Naive B cell (primary cell): ENCODE measurements at regions not wholly inside any gene's neighbourhood (a gene's known extent, or its start where the extent isn't known, plus 50 kb on each side); places are given as distances from the start of the nearest gene placed in this dataset.

Experiments used
- ATAC-seq, 2 donors: fragments of 150-1000 bp; cut with Tn5 transposase; 2 replicates each; pipeline ENCODE4 v1.10.0; 2021; ENCODE audit warnings: low read depth in 2 of 2, mild to moderate bottlenecking in 2 of 2, moderate library complexity in 2 of 2
- DNase-seq: peaks from one replicate; pipeline ENCODE4 v3.0.0; 2022
- H3K27ac Mint-ChIP-seq, 6 donors: one replicate each; pipeline ENCODE4 v1.8.0; 2020 to 2022; ENCODE audit warnings: mild to moderate bottlenecking in 6 of 6, mixed read lengths in 6 of 6, moderate library complexity in 5 of 6, inconsistent platforms in 2 of 6
- H3K27me3 Mint-ChIP-seq, 3 donors: one replicate each; pipeline ENCODE4 v1.8.0; 2021 to 2022; ENCODE audit warnings: mixed read lengths in 3 of 3, mild to moderate bottlenecking in 1 of 3
- H3K36me3 Mint-ChIP-seq, 2 donors: one replicate each; pipeline ENCODE4 v1.8.0; 2020 to 2022; ENCODE audit warnings: mixed read lengths in 2 of 2, inconsistent platforms in 1 of 2, mild to moderate bottlenecking in 1 of 2
- H3K4me1 Mint-ChIP-seq, 3 donors: one replicate each; pipeline ENCODE4 v1.8.0; 2020 to 2022; ENCODE audit warnings: mixed read lengths in 3 of 3, inconsistent platforms in 1 of 3, mild to moderate bottlenecking in 1 of 3, moderate library complexity in 1 of 3
- H3K4me3 Mint-ChIP-seq, 8 donors: one replicate each; pipeline ENCODE4 v1.8.0; 2020 to 2022; ENCODE audit warnings: mild to moderate bottlenecking in 8 of 8, mixed read lengths in 8 of 8, moderate library complexity in 8 of 8, inconsistent platforms in 2 of 8
- H3K9me3 Mint-ChIP-seq, 7 donors: one replicate each; pipeline ENCODE4 v1.8.0; 2020 to 2022; ENCODE audit warnings: mixed read lengths in 7 of 7, mild to moderate bottlenecking in 5 of 7, inconsistent platforms in 2 of 7, moderate library complexity in 1 of 7

- no peaks in the 10 kb centered on the region for H3K4me1 Mint-ChIP-seq
- ATAC-seq (no peak), DNase-seq (no peak)
- H3K27me3 Mint-ChIP-seq = peaks cover 29 to 59% (median 56%) of the 10 kb centered on the region in 3 donors
- H3K36me3 Mint-ChIP-seq = no peaks in the 10 kb centered on the region
- H3K4me3 Mint-ChIP-seq = peak overlapping the region in 1 of 8 donors; percentile 34
- no peaks in the 10 kb centered on the region for H3K9me3 Mint-ChIP-seq
- no peak overlapping the region for H3K27ac Mint-ChIP-seq
Observed at GRCh38 chr10:62880162-62880561, 64.0 kb upstream of the EGR2 start.

GRCh38 chr10:62873866-62874265, 57.7 kb upstream of the EGR2 start:
- Mint-ChIP-seq H3K4me1 (no peaks in the 10 kb centered on the region), H3K27me3 (peaks cover 8 to 23% (median 18%) of the 10 kb centered on the region in 3 donors), H3K4me3 (no peak overlapping the region), H3K9me3 (peaks cover 0 to 4% (median 0%) of the 10 kb centered on the region in 7 donors), H3K27ac (no peak overlapping the region), H3K36me3 (peaks cover 0 to 7% of the 10 kb centered on the region in 2 donors)
- DNase-seq (no peak), ATAC-seq (no peak)

- H3K4me3 Mint-ChIP-seq = no peak overlapping the region
- ATAC-seq (no peak), DNase-seq (no peak)
Observed at GRCh38 chr10:62870866-62871265, 54.7 kb upstream of the EGR2 start.

GRCh38 chr10:62869958-62870357, 53.8 kb upstream of the EGR2 start:
- Mint-ChIP-seq H3K36me3 (peaks cover 0 to 7% of the 10 kb centered on the region in 2 donors), H3K27ac (no peak overlapping the region), H3K4me1 (no peaks in the 10 kb centered on the region), H3K27me3 (peaks cover 4 to 18% (median 4%) of the 10 kb centered on the region in 3 donors), H3K9me3 (peaks cover 0 to 4% (median 0%) of the 10 kb centered on the region in 7 donors), H3K4me3 (no peak overlapping the region)
- ATAC-seq = no peak
- DNase-seq = no peak

More at GRCh38 chr10:62870866-62871265, 54.7 kb upstream of the EGR2 start:
- peaks cover 0 to 7% of the 10 kb centered on the region in 2 donors for H3K36me3 Mint-ChIP-seq
- no peaks in the 10 kb centered on the region for H3K4me1 Mint-ChIP-seq
- no peak overlapping the region for H3K27ac Mint-ChIP-seq
- H3K27me3 Mint-ChIP-seq = peaks cover 4 to 18% (median 9%) of the 10 kb centered on the region in 3 donors
- H3K9me3 Mint-ChIP-seq = peaks cover 0 to 4% (median 0%) of the 10 kb centered on the region in 7 donors

- peaks cover 0 to 7% (median 7%) of the 10 kb centered on the region in 3 donors for H3K4me1 Mint-ChIP-seq
- H3K36me3 Mint-ChIP-seq = peaks cover 0 to 7% of the 10 kb centered on the region in 2 donors
- ATAC-seq (no peak), DNase-seq (no peak)
- H3K9me3 Mint-ChIP-seq = peaks cover 0 to 11% (median 0%) of the 10 kb centered on the region in 7 donors
- H3K27ac Mint-ChIP-seq = no peak overlapping the region
- peaks cover 0 to 18% (median 0%) of the 10 kb centered on the region in 3 donors for H3K27me3 Mint-ChIP-seq
- H3K4me3 Mint-ChIP-seq = no peak overlapping the region
Observed at GRCh38 chr10:62866941-62867340, 50.8 kb upstream of the EGR2 start.

GRCh38 chr10:62866451-62866850, 50.3 kb upstream of the EGR2 start:
- Mint-ChIP-seq H3K27me3 (peaks cover 0 to 14% (median 0%) of the 10 kb centered on the region in 3 donors), H3K9me3 (peaks cover 0 to 8% (median 0%) of the 10 kb centered on the region in 7 donors), H3K4me1 (peaks cover 0 to 8% (median 7%) of the 10 kb centered on the region in 3 donors), H3K36me3 (peaks cover 0 to 3% of the 10 kb centered on the region in 2 donors), H3K27ac (no peak overlapping the region), H3K4me3 (no peak overlapping the region)
- no peak for ATAC-seq
- no peak for DNase-seq
